Lower leg skin (tissue), 3 donors: ENCODE measurements at regions not wholly inside any gene's neighbourhood (a gene's known extent, or its start where the extent isn't known, plus 50 kb on each side); places are given as distances from the start of the nearest gene placed in this dataset.

ENCODE experiments used
- CTCF ChIP-seq, 3 donors: fragments of 450-650 bp; IDR thresholded peaks; one replicate each; pipeline ENCODE4 v1.5.1; 2016; ENCODE audit warnings: antibody characterized with exemption in 3 of 3, mild to moderate bottlenecking in 3 of 3, moderate library complexity in 2 of 3
- POLR2A ChIP-seq, 2 donors: fragments of 450-650 bp; IDR thresholded peaks; one replicate each; pipeline ENCODE4 v1.6.1; 2016 to 2017; ENCODE audit warnings: antibody characterized with exemption in 2 of 2, mild to moderate bottlenecking in 1 of 2, moderate library complexity in 1 of 2

DNA sequence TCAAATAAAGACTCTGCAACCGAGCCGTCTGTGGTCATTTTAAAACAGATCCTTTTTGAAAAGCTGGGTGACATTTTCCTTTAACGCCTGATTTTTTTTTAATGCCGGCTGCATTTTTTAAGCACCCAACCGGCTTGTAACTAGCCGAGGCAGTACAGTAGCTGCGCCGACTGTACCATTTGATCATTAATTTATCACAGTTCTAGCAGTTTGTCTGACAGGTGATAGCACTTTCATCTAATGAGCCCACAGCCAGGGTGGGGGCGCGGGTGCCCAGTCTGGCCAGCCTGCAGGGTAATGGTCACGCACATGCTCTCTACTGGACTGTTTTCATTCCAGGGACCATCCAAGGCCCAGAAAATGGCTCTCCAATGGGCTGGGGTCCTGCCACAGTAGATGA, 68.8 kb downstream of the IRX5 start:
- TF ChIP-seq CTCF (IDR thresholded peaks at IDR 0.05) (no peak), POLR2A (IDR thresholded peaks at IDR 0.05) (no peak)
